ENCODE measurements at regions not wholly inside any gene's neighbourhood (a gene's known extent, or its start where the extent isn't known, plus 50 kb on each side); places are given as distances from the start of the nearest gene placed in this dataset.
"Not testable (repeated sequence)": the region's sequence is repeated elsewhere in the genome, so short reads cannot be mapped to it uniquely, and the experiment has no call there.

- TF ChIP-seq, protein P1, sequence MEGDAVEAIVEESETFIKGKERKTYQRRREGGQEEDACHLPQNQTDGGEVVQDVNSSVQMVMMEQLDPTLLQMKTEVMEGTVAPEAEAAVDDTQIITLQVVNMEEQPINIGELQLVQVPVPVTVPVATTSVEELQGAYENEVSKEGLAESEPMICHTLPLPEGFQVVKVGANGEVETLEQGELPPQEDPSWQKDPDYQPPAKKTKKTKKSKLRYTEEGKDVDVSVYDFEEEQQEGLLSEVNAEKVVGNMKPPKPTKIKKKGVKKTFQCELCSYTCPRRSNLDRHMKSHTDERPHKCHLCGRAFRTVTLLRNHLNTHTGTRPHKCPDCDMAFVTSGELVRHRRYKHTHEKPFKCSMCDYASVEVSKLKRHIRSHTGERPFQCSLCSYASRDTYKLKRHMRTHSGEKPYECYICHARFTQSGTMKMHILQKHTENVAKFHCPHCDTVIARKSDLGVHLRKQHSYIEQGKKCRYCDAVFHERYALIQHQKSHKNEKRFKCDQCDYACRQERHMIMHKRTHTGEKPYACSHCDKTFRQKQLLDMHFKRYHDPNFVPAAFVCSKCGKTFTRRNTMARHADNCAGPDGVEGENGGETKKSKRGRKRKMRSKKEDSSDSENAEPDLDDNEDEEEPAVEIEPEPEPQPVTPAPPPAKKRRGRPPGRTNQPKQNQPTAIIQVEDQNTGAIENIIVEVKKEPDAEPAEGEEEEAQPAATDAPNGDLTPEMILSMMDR (IDR thresholded peaks at IDR 0.05), result no peak
- no peak for TF ChIP-seq POLR2A (IDR thresholded peaks at IDR 0.05)
- no peaks in the 10 kb centered on the region for H3K36me3 ChIP-seq
- WGBS, 4 donors, result 86 to 93% (median 90%) methylated on average over 6 of the region's 6 CpGs
- intact Hi-C loops (cut with DNase I), result no loop called here
- ATAC-seq (no peak), DNase-seq (no peak)
- H3K27ac ChIP-seq, result no peak overlapping the region
- H3K4me1 ChIP-seq, result no peaks in the 10 kb centered on the region
- peaks cover 0 to 2% (median 0%) of the 10 kb centered on the region in 12 donors for H3K9me3 ChIP-seq
- H3K27me3 ChIP-seq, result no peaks in the 10 kb centered on the region
- H3K4me3 ChIP-seq, result no peak overlapping the region
Measured at GRCh38 chr7:68862261-68862660, 736.0 kb upstream of the AUTS2 start.

DNA sequence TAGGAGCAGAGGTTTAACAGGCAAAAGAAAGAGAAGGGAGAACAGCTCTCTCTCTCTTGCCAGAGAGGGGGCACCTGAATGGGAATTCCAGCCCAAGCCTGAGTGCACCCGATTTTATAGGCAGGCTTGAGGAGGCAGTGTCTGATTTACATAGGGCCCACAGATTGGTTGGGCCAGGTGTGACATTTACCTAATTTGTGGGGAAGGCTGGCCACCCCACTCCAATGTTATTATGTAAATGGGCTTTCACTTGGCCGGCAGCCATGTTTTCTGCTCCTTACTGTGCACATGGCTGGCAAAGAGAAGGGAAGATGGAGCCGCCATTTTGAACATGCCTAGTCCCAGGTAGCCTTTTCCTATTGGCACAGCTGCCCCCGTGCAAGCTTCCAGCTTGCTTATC lies 735.5 kb upstream of the AUTS2 start:
- H3K4me3 ChIP-seq, result no peak overlapping the region
- intact Hi-C loops (cut with DNase I), result no loop called here
- no peak for ATAC-seq
- TF ChIP-seq POLR2A (IDR thresholded peaks at IDR 0.05), result no peak
- TF ChIP-seq, protein P1 (IDR thresholded peaks at IDR 0.05), result no peak
- H3K36me3 ChIP-seq, result no peaks in the 10 kb centered on the region
- H3K27ac ChIP-seq, result no peak overlapping the region
- 77 to 88% (median 81%) methylated on average over 4 of the region's 4 CpGs for WGBS, 4 donors
- H3K9me3 ChIP-seq, result peaks cover 0 to 2% (median 0%) of the 10 kb centered on the region in 12 donors
- DNase-seq, result no peak
- no peaks in the 10 kb centered on the region for H3K4me1 ChIP-seq
- H3K27me3 ChIP-seq, result no peaks in the 10 kb centered on the region

- no peak for DNase-seq
- Histone ChIP-seq H3K4me1 (no peaks in the 10 kb centered on the region), H3K36me3 (no peaks in the 10 kb centered on the region), H3K27ac (no peak overlapping the region), H3K4me3 (no peak overlapping the region), H3K27me3 (peaks cover 0 to 3% (median 0%) of the 10 kb centered on the region in 9 donors), H3K9me3 (peaks cover 0 to 4% (median 0%) of the 10 kb centered on the region in 12 donors)
- no peak for TF ChIP-seq POLR2A (IDR thresholded peaks at IDR 0.05)
- TF ChIP-seq, protein P1 (IDR thresholded peaks at IDR 0.05), result no peak
- 63 to 72% (median 67%) methylated on average over 6 of the region's 6 CpGs for WGBS, 4 donors
- intact Hi-C loops (cut with DNase I), result no loop called here
- no peak for ATAC-seq
Measured at GRCh38 chr7:68865351-68866199, 732.7 kb upstream of the AUTS2 start.

GRCh38 chr7:68866200-68866570 lies 732.1 kb upstream of the AUTS2 start:
- no peaks in the 10 kb centered on the region for H3K4me1 ChIP-seq
- no peak overlapping the region for H3K4me3 ChIP-seq
- peaks cover 0 to 4% (median 0%) of the 10 kb centered on the region in 12 donors for H3K9me3 ChIP-seq
- DNase-seq (no peak), ATAC-seq (no peak)
- no peak overlapping the region for H3K27ac ChIP-seq
- intact Hi-C loops (cut with DNase I), result no loop called here
- no peaks in the 10 kb centered on the region for H3K36me3 ChIP-seq
- 56 to 76% (median 67%) methylated on average over 4 of the region's 4 CpGs for WGBS, 4 donors
- TF ChIP-seq, protein P1 (IDR thresholded peaks at IDR 0.05), result no peak
- no peak for TF ChIP-seq POLR2A (IDR thresholded peaks at IDR 0.05)
- peaks cover 0 to 3% (median 0%) of the 10 kb centered on the region in 9 donors for H3K27me3 ChIP-seq

DNA sequence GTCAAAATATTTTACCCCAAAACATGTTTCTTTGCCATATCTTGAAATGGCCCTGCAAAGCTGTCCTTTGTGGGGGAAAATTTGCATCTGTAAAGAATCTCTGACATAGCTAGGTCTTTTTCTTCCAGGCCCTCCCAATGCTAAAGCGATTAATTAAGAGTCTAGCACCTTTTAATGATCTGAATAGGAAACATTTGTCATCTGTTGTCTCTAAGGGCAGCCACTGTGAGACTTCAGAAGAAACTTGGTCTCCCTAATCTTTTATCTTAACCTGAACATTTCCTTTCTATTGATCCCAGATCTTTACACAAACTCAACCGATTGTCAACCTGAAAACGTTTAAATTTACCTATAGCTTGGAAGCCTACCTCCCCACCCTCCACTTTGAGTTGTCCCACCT lies 731.6 kb upstream of the AUTS2 start:
- H3K9me3 ChIP-seq; H3K4me1 ChIP-seq; H3K4me3 ChIP-seq; intact Hi-C loops (cut with DNase I); H3K27me3 ChIP-seq; DNase-seq; H3K36me3 ChIP-seq; ATAC-seq; H3K27ac ChIP-seq: not testable (repeated sequence)
- 55 to 69% (median 62%) methylated on average over 3 of the region's 3 CpGs for WGBS, 4 donors
